ENCODE measurements at regions not wholly inside any gene's neighbourhood (a gene's known extent, or its start where the extent isn't known, plus 50 kb on each side); places are given as distances from the start of the nearest gene placed in this dataset.
A peak's percentile ranks its signal among the peaks of the same experiment; 100 is the strongest.

DNA sequence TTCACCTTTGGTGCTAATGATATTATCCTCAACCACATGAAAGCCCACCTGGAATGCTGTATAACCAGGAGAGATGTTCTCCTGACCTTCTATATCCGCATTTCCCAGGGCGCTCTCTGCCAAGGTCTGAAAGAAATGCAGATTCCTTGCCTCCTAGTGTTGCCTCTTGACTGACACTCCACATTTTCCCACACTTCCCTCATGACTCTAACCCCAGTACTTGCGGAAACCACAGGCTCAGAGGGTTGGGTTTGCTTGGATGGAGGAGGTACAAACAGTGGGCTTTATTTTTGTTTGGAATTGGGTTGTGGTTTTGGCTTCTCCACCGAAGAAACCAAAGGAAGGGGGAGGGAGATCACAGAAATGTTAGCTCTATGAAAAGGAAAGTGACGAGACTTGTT, 222.9 kb upstream of the CELF2 start:
- TF ChIP-seq, protein P1, sequence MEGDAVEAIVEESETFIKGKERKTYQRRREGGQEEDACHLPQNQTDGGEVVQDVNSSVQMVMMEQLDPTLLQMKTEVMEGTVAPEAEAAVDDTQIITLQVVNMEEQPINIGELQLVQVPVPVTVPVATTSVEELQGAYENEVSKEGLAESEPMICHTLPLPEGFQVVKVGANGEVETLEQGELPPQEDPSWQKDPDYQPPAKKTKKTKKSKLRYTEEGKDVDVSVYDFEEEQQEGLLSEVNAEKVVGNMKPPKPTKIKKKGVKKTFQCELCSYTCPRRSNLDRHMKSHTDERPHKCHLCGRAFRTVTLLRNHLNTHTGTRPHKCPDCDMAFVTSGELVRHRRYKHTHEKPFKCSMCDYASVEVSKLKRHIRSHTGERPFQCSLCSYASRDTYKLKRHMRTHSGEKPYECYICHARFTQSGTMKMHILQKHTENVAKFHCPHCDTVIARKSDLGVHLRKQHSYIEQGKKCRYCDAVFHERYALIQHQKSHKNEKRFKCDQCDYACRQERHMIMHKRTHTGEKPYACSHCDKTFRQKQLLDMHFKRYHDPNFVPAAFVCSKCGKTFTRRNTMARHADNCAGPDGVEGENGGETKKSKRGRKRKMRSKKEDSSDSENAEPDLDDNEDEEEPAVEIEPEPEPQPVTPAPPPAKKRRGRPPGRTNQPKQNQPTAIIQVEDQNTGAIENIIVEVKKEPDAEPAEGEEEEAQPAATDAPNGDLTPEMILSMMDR (IDR thresholded peaks at IDR 0.05) = no peak
- TF ChIP-seq POLR2A (IDR thresholded peaks at IDR 0.05) = no peak
- no peak for TF ChIP-seq POLR2AphosphoS5 (IDR thresholded peaks at IDR 0.05)
- intact Hi-C loops (cut with DNase I) = loop anchor here (10.0 kb wide), 2 partner anchors 120 to 470 kb away; no protein-coding TSS in a partner anchor
- H3K27me3 ChIP-seq (replicated peaks; ENCODE audit: insufficient read depth) = no peaks in the 10 kb centered on the region
- 78% methylated on average over 5 of the region's 5 CpGs for WGBS
- H3K27ac ChIP-seq = no peak overlapping the region
- DNase-seq (ENCODE audit: low spot score) = no peak
- H3K9me3 ChIP-seq = no peaks in the 10 kb centered on the region
- H3K4me3 ChIP-seq = no peak overlapping the region
- no peaks in the 10 kb centered on the region for H3K4me1 ChIP-seq (replicated peaks)
- no peaks in the 10 kb centered on the region for H3K36me3 ChIP-seq

DNA sequence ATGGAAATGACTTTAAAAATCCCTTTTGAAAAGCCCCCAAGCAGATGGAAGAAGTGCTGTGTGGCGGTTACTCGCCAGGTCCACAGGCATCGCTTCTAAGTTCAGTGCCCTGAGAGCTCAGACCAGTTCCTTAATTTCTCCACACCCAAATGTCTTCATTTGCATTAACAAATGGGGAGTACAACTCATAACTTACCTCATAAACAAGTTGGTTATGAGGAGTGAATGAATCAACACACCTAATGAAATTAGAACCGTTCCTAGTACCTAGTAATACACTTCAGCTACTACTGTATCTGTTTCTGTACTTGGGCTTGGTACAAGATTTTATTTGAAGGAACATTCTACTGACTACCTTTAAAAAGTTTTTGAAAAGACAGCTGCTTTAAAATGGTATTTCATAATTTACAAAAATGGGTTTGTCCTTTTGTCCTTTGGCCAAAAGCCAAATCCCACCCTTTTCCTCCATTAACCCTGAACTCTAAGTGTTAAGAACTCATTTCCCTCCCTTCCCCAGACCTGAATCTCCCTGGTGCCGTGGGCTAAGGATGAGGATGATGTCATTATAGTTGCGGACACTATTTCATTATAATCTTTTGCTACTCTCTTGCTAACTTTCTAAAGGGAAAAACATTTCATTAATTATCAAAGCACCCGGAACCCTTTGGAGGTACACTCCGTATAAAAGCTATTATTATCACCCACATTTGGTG, 221.5 kb upstream of the CELF2 start:
- TF ChIP-seq POLR2AphosphoS5 (IDR thresholded peaks at IDR 0.05) (no peak), POLR2A (IDR thresholded peaks at IDR 0.05) (no peak)
- TF ChIP-seq, protein P1 (IDR thresholded peaks at IDR 0.05) = no peak
- no peak overlapping the region for H3K4me3 ChIP-seq
- H3K27me3 ChIP-seq (replicated peaks; ENCODE audit: insufficient read depth) = no peaks in the 10 kb centered on the region
- no peak for DNase-seq (ENCODE audit: low spot score)
- 52% methylated on average over 8 of the region's 8 CpGs for WGBS
- H3K36me3 ChIP-seq = no peaks in the 10 kb centered on the region
- no peaks in the 10 kb centered on the region for H3K4me1 ChIP-seq (replicated peaks)
- intact Hi-C loops (cut with DNase I) = loop anchor here (10.0 kb wide), 2 partner anchors 119 to 469 kb away; no protein-coding TSS in a partner anchor
- H3K9me3 ChIP-seq = no peaks in the 10 kb centered on the region
- H3K27ac ChIP-seq = peak overlapping the region; percentile 61

DNA sequence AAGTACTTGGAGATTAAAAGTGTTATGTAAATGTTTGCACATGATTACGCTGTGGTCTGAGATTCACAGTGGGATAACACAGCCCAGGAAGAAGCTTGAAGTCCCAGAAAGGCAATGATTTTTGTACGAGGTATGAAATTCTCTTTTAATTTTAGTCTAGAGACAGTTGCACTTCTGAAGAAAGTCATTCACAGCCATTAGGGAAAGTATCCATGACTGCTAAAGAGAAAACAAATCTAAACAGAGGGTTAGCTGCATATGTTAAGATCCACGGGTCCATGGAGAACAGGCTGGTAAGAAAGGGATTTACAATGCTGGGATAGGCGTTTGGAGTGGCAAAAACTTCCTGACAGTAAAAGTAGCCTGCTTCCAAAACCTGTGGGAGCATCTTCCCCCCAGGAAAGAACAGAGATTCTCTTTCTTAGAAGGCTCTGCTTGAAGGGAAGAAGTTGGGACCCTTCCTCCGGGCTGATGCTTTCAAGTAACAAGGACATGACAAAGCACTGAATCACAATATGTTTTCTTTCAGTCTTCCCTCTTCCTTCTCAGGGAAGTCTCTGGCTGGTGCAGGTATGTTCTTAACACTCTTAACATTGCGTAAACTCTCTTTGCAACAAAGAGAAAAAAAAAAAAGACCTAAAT, 220.8 kb upstream of the CELF2 start:
- no peaks in the 10 kb centered on the region for H3K4me1 ChIP-seq (replicated peaks)
- H3K36me3 ChIP-seq = no peaks in the 10 kb centered on the region
- no peaks in the 10 kb centered on the region for H3K9me3 ChIP-seq
- TF ChIP-seq, protein P1 (IDR thresholded peaks at IDR 0.05) = no peak
- no peak for TF ChIP-seq POLR2AphosphoS5 (IDR thresholded peaks at IDR 0.05)
- DNase-seq (ENCODE audit: low spot score) = no peak
- intact Hi-C loops (cut with DNase I) = loop anchor here (10.0 kb wide), 2 partner anchors 118 to 468 kb away; no protein-coding TSS in a partner anchor
- no peak overlapping the region for H3K4me3 ChIP-seq
- WGBS = 30% methylated on average over 6 of the region's 6 CpGs
- no peaks in the 10 kb centered on the region for H3K27me3 ChIP-seq (replicated peaks; ENCODE audit: insufficient read depth)
- H3K27ac ChIP-seq = peak overlapping the region; percentile 61

DNA sequence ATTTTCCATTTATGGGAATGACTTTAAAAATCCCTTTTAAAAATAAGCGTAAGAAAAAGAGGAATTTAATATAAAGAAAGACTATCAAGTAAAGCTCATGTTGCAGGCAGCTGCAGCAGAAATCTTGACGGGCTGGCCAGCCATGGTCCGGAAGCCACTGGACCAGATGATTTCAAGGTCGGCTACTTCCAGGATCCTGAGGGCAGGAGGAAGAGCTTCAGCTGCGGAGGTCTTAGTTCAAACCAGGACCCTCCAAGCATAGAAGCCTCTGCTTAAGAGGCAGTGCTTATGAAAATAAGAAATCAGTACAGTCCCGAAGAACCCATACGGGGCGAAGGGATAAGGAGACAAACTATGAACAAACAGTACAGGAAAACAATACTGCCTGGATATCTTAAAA, 220.2 kb upstream of the CELF2 start:
- WGBS = 53% methylated on average over 8 of the region's 8 CpGs
- TF ChIP-seq POLR2A (IDR thresholded peaks at IDR 0.05) (no peak), POLR2AphosphoS5 (IDR thresholded peaks at IDR 0.05) (no peak)
- DNase-seq (ENCODE audit: low spot score) = no peak
- Histone ChIP-seq H3K36me3 (no peaks in the 10 kb centered on the region), H3K4me1 (replicated peaks) (no peaks in the 10 kb centered on the region), H3K27me3 (replicated peaks; ENCODE audit: insufficient read depth) (no peaks in the 10 kb centered on the region), H3K9me3 (no peaks in the 10 kb centered on the region), H3K4me3 (no peak overlapping the region), H3K27ac (peak overlapping the region; percentile 61)
- intact Hi-C loops (cut with DNase I) = loop anchor here (10.0 kb wide), 2 partner anchors 117 to 467 kb away; no protein-coding TSS in a partner anchor

DNA sequence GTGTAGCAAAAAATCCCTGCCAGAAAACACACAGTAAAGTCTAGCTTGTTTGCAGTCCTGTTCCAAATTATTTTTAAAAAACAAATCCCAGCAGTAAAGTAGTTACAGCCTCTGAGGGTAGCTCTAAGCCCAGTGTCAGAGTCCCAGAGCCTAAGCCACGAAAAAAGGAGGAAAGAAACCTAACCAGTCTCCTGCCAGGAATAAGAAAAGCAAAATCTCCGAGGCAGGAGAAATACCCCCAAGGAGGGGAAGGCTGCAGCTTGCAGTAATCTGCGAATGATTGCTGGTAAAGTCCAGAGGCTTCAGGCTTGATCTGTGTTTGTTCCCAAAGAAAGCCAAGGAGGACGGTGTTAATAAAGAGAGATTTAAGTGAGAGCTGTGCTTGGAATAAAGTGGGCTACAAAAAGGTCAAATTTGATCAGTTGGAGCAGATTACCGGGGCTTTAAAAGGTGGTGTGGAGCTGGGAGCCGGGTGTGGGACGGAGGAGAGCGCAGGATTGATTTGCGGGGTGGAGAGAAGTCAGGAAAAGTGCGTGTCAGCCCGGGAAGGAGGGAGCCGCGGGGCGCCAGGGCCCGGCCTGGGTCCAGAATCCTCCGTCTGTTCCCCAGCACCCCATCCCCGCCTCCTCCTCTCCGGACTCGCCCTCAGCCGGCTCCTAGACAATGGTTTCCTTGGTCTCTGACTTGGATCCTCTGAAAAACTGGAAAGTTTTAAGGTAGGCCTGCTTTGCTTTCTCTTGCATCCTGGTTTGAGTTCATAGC, 219.4 kb upstream of the CELF2 start:
- Histone ChIP-seq H3K9me3 (no peaks in the 10 kb centered on the region), H3K4me1 (replicated peaks) (no peaks in the 10 kb centered on the region), H3K27me3 (replicated peaks; ENCODE audit: insufficient read depth) (no peaks in the 10 kb centered on the region), H3K36me3 (no peaks in the 10 kb centered on the region), H3K27ac (peak overlapping the region; percentile 61), H3K4me3 (peak overlapping the region; percentile 10 to 12)
- intact Hi-C loops (cut with DNase I) = loop anchor here (10.0 kb wide), 2 partner anchors 117 to 467 kb away; no protein-coding TSS in a partner anchor
- 12% methylated on average over 20 of the region's 20 CpGs for WGBS
- TF ChIP-seq, protein P1 (IDR thresholded peaks at IDR 0.05) = no peak
- no peak for TF ChIP-seq POLR2A (IDR thresholded peaks at IDR 0.05)
- TF ChIP-seq POLR2AphosphoS5 (IDR thresholded peaks at IDR 0.05) = no peak
- DNase-seq (ENCODE audit: low spot score) = no peak
